ENCODE measurements at regions not wholly inside any gene's neighbourhood (a gene's known extent, or its start where the extent isn't known, plus 50 kb on each side); places are given as distances from the start of the nearest gene placed in this dataset.

DNA sequence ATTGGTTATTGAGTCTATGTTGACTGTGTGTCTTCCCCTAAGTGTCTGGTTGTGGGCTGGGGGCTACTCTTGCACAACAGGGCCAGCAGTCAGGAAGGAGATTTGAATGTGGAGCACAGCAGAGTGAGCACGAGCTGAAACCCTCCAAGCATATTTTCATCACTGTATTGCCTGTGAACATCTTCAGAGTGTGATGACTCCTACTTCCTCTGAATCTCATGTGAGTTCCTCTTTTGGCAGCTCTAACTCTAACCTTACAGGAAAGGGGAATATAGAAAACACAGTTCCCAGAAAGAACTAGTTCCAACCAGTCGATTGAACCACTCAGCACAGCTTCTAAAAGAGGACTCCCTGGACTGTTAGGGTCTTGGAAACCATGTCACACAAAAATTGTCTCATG is 211.6 kb downstream of the RAP2B start:
- TF ChIP-seq CTCF (IDR thresholded peaks at IDR 0.05) (no peak), POLR2A (IDR thresholded peaks at IDR 0.05) (no peak)

Data from heart left ventricle (tissue), 13 donors.